BE2C (cell line): ENCODE measurements at regions not wholly inside any gene's neighbourhood (a gene's known extent, or its start where the extent isn't known, plus 50 kb on each side); places are given as distances from the start of the nearest gene placed in this dataset.
"Not testable (repeated sequence)": the region's sequence is repeated elsewhere in the genome, so short reads cannot be mapped to it uniquely, and the experiment has no call there.

Experiments used
- DNase-seq: peaks from one replicate; pipeline ENCODE4 v3.0.0-alpha.2; 2020
- H3K27me3 ChIP-seq: fragments of 250-450 bp; sonication (Bioruptor Pico); 2 replicates; pipeline ENCODE4 v1.5.1; 2020; ENCODE audit warnings: mild to moderate bottlenecking
- H3K36me3 ChIP-seq: fragments of 250-450 bp; sonication (Bioruptor Pico); 2 replicates; pipeline ENCODE4 v1.5.1; 2020; ENCODE audit warnings: mild to moderate bottlenecking
- H3K4me1 ChIP-seq: fragments of 250-450 bp; sonication (Bioruptor Pico); 2 replicates; pipeline ENCODE4 v1.5.1; 2020
- H3K4me3 ChIP-seq: 2 replicates; pipeline ENCODE4 v1.5.1; 2011; ENCODE audit warnings: low read depth, low read length
- H3K9me3 ChIP-seq: fragments of 250-450 bp; sonication (Bioruptor Pico); 2 replicates; pipeline ENCODE4 v1.5.1; 2020
- CTCF ChIP-seq: IDR thresholded peaks from 2 replicates; pipeline ENCODE4 v1.5.1; 2012; ENCODE audit warnings: mild to moderate bottlenecking, low read depth, low read length

DNA sequence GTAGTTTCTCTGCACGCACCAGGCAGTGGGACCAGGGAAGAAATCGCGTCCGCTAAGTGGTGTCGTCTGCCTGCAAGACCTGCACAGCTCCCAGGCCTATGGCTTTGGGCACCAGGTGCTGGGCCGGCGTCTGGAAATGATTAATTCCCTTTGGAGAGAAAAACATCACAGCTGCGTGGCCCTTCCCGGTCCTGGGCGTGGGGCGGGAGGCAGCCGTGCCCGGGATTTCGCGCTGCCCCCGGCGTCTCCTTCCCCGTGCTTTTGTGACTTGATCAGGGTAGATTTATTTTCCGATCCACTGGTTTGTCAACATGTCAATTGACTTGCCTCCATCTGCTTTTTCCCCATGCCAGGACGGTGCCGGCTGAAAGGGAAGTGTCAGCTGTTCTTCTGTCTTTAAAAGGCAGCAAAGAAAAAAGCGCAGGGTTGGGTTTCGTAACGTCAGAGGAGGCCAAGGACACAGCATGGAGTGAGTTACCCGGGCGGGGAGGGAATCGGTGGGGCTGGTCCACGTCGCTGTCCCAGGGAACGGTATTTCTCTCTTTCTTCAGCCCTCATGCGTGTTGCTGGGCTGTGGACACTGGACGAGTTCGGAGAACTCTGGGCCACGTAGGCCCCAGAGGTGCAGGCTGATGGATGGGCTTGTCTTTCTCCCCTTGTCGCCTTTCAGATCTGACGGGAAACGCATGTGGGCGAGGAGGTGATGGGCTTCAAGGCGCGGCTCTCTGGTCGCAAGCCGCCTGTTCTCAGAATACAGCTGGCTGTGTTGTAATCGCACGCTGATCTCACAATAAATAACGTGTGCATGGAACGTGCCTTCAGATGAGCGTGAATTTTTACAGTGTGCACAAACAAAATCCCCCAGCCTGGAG lies 188.1 kb upstream of the ZNF469 start:
- H3K9me3 ChIP-seq, result no peaks in the 10 kb centered on the region
- no peak for TF ChIP-seq CTCF

GRCh38 chr16:88195269-88195705 lies 187.5 kb upstream of the ZNF469 start:
- H3K4me3 ChIP-seq, result no peak overlapping the region
- no peaks in the 10 kb centered on the region for H3K27me3 ChIP-seq
- TF ChIP-seq CTCF, result no peak
- no peaks in the 10 kb centered on the region for H3K36me3 ChIP-seq
- H3K4me1 ChIP-seq, result peaks cover 10% of the 10 kb centered on the region
- no peaks in the 10 kb centered on the region for H3K9me3 ChIP-seq
- no peak for DNase-seq

More for the DNA sequence above, 188.1 kb upstream of the ZNF469 start:
- H3K36me3 ChIP-seq, result no peaks in the 10 kb centered on the region
- DNase-seq, result peak; percentile 82
- H3K27me3 ChIP-seq, result no peaks in the 10 kb centered on the region
- H3K4me3 ChIP-seq, result peak overlapping the region; percentile 41
- peaks cover 10% of the 10 kb centered on the region for H3K4me1 ChIP-seq

GRCh38 chr16:88195911-88196465 lies 186.8 kb upstream of the ZNF469 start:
- no peak for TF ChIP-seq CTCF
- no peak overlapping the region for H3K4me3 ChIP-seq
- no peaks in the 10 kb centered on the region for H3K9me3 ChIP-seq
- no peaks in the 10 kb centered on the region for H3K36me3 ChIP-seq
- no peaks in the 10 kb centered on the region for H3K27me3 ChIP-seq
- peaks cover 10% of the 10 kb centered on the region for H3K4me1 ChIP-seq
- DNase-seq, result no peak

DNA sequence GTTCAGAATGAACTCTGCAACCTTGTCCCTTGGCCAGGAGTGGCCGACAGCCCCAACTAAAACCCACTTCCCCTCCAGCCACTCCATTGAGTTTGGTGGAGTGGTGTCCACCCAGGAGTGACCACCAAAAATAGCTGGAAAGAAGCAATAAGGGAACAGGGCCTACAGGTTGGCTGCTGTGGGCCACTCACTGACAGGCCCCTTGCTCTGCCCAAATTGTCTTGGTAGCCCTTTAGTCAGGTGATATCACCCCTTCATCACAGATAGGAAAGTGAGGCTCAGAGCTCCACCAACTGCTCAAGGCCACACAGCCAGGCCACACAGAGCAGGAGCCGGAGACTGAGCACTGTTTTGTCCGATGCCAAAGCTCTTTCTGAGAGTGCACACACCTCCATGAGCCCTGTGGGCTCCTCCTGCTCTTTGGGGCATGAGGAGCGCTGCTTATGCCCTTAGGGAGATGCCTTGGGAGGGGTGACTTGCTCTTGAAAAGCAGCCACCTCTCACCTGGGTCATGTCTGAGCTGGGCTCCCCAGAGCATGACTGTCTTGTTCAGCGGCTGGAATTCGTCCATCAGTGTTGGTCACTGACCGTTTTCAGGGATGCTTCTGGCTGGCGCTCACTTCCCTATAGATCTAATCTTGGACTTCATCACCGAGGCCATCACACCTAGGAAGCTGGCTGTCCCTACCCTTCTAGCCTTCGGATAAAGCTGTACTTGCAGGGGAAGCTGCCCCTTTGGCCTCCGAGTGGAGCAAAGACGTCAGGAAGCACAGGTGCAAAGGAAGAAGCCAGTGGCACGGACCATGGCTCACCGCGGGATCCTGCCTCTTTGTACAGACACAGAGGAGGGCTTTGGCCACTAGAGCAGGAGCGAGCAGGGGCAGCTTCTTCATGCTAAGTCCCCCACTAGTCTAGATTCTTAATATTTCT lies 186.0 kb upstream of the ZNF469 start:
- Histone ChIP-seq H3K36me3 (no peaks in the 10 kb centered on the region), H3K27me3 (no peaks in the 10 kb centered on the region), H3K4me3 (no peak overlapping the region), H3K4me1 (peaks cover 10% of the 10 kb centered on the region), H3K9me3 (no peaks in the 10 kb centered on the region)
- no peak for DNase-seq
- TF ChIP-seq CTCF, result no peak

- Histone ChIP-seq H3K36me3 (no peaks in the 10 kb centered on the region), H3K9me3 (no peaks in the 10 kb centered on the region), H3K4me1 (peaks cover 10% of the 10 kb centered on the region), H3K4me3 (no peak overlapping the region), H3K27me3 (no peaks in the 10 kb centered on the region)
- peak; percentile 58 for DNase-seq
- TF ChIP-seq CTCF, result no peak
Measured at GRCh38 chr16:88197481-88198456, 185.0 kb upstream of the ZNF469 start.

GRCh38 chr16:88198457-88199295 lies 184.1 kb upstream of the ZNF469 start:
- H3K27me3 ChIP-seq, DNase-seq, H3K9me3 ChIP-seq, H3K36me3 ChIP-seq, H3K4me3 ChIP-seq: not testable (repeated sequence)
- peaks cover 10% of the 10 kb centered on the region for H3K4me1 ChIP-seq

DNA sequence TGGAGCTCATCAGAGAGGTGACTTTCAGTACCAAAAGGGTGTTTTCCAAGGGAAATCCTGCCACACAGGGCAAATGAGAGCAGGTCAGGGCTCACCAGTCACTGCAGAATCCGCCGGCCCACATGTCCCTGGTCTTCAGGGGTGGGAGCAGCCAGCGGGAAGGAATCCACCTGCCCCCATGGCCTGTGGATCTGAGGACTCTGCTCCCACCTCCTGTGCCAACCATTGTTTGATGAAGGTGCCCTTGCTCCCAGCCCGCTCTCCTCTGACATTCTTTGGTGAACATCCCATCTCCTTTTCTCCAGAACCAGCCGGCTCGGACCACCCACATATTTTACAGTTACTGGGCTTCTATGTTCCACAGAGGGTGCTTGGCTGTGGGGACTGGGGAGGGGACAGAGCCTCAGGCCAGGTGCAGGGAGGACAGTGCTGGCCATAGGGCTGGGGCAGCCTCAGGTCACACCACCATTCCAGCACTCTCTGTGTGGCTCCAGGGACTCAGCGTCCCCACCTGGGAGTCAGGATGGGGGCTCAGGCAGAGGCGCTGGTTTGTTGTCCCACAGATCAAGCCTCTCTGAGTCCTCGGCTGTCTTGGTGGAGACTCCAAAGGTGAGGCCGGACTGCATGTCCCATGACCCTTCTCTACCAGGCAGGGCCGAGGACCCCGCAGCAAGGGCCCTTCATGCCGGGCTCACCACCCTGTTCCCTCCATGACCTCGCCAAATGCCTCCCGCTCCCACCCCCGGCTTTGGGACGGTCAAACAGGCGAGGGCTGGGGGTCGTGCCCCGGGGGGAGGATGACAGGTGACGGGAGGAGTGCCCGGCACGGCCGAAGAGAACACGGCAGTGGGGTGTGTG lies 183.2 kb upstream of the ZNF469 start:
- not testable (repeated sequence) for H3K9me3 ChIP-seq
- peaks cover 10% of the 10 kb centered on the region for H3K4me1 ChIP-seq

More for the DNA sequence above, 183.2 kb upstream of the ZNF469 start:
- not testable (repeated sequence) for H3K36me3 ChIP-seq, H3K4me3 ChIP-seq, DNase-seq, H3K27me3 ChIP-seq
